MG63 (cell line): ENCODE measurements at regions not wholly inside any gene's neighbourhood (a gene's known extent, or its start where the extent isn't known, plus 50 kb on each side); places are given as distances from the start of the nearest gene placed in this dataset.
"Not testable (repeated sequence)": the region's sequence is repeated elsewhere in the genome, so short reads cannot be mapped to it uniquely, and the experiment has no call there.

ENCODE experiments used
- DNase-seq: peaks from one replicate; pipeline ENCODE4 v3.0.0-alpha.2; 2020
- H3K27me3 ChIP-seq: fragments of 250-450 bp; sonication (Bioruptor Pico); 2 replicates; pipeline ENCODE4 v1.5.1; 2020; ENCODE audit warnings: mild to moderate bottlenecking, moderate library complexity
- H3K36me3 ChIP-seq: fragments of 250-450 bp; sonication (Bioruptor Pico); 2 replicates; pipeline ENCODE4 v1.5.1; 2020; ENCODE audit warnings: mild to moderate bottlenecking, moderate library complexity
- H3K4me3 ChIP-seq: fragments of 250-450 bp; sonication (Bioruptor Pico); 2 replicates; pipeline ENCODE4 v1.5.1; 2020; ENCODE audit warnings: mild to moderate bottlenecking, moderate library complexity
- H3K9me3 ChIP-seq: fragments of 250-450 bp; sonication (Bioruptor Pico); 2 replicates; pipeline ENCODE4 v1.5.1; 2020; ENCODE audit warnings: mild to moderate bottlenecking, moderate library complexity

DNA sequence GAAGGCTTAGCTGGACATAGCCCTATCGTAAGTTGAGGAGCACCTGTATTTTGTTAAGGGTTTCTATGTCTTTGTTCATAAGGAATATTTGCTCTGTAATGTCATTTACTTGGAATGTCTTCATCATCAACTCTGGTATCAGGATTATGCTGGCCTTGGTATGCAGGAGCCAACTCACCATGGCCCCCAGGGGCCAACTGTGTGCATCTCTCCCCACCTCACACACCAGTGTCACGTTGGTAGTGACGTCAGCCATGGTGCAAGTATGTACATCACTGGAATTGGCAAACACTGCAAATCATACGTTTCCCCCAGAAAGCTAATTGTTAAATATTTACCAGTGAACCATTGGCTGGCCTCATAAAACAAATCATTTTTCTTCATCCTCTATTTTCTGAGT is 70.8 kb downstream of the YTHDF1 start:
- no peaks in the 10 kb centered on the region for H3K36me3 ChIP-seq

DNA sequence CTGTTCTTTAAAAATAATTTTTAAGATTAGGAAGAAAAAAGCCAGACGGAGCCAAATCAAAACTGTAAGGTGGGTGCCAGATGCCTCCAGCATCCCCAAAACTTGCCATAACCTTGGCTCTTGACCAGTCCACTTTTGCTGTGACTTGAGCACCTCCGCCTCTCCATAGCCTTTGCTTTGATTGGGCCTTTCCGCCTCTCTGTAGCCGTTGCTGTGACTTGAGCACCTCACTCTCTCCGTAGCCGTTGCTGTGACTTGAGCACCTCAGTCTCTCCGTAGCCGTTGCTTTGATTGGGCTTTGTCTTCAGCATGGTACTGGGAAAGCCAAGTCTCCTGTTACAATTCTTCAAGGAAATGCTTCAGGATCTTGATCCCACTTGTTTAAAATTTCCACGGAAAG is 73.0 kb downstream of the YTHDF1 start:
- Histone ChIP-seq H3K36me3 (no peaks in the 10 kb centered on the region), H3K4me3 (no peak overlapping the region), H3K9me3 (peaks cover 22% of the 10 kb centered on the region), H3K27me3 (peaks cover 80% of the 10 kb centered on the region)
- no peak for DNase-seq

More for the DNA sequence above, 70.8 kb downstream of the YTHDF1 start:
- no peak for DNase-seq
- no peak overlapping the region for H3K4me3 ChIP-seq
- peaks cover 58% of the 10 kb centered on the region for H3K27me3 ChIP-seq
- H3K9me3 ChIP-seq = peaks cover 30% of the 10 kb centered on the region

DNA sequence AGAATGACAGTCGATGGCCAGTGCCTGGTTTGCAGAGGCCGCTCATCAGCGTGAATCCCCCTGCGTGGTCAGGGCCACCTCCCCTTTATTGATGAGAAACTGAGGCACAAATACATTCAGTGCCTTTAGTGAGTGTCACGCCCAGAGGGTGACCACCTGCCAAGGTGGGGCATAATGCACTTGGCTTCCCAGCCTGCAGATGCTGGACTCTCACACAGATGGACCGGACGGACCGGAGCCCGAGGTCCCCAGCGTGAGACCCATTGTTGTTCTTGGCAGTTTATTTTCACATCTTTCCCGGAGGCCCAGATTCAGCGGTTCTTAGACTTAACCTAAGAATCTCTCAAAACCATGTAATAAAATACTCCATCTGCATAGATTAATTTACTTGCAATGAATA is 74.4 kb downstream of the YTHDF1 start:
- Histone ChIP-seq H3K27me3 (peaks cover 80% of the 10 kb centered on the region), H3K9me3 (peaks cover 8% of the 10 kb centered on the region), H3K4me3 (no peak overlapping the region), H3K36me3 (no peaks in the 10 kb centered on the region)
- DNase-seq = no peak

DNA sequence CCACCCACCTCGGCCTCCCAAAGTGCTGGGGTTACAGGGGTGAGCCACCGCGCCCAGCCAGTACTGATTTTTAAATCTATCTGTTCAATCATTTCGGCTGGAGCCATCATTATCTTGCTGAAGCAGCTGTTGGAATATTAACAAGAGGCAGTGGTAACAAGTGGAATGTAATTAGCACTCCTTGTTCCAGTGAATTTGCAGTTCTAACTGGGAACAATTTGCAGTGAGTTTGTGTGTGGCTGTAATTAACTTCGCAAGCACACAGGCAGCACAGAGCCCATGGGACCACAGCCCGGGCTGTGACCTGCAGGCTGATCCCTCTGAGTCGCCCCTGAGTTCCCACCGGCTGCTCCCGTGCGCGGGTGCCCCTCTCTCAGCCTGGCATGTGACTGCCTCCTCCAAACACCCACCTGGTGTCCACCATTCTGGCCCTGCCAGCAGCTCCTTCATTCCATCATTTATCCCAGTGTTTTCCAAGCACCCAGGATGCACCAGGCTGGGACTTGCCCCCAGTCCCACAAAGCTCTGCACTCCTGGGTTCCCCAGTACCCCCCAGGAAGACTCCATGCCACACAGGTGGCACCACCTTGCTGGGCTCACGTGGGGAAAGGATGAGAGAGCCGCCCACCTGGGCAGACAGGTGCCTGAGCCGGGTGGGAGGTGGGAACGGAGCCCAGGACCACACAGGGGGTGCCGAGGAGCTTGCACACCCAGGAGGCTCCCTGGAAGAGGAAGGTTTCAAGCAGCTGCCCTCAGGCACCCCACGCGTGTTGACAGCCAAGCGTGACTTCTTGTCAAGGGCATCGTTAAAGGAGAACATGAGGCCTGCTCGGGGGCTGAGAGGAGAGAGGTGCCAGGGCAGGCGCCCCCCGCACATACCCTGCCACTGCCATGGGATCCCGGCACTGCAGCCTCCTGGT is 75.2 kb downstream of the YTHDF1 start:
- Histone ChIP-seq H3K27me3 (peaks cover 77% of the 10 kb centered on the region), H3K9me3 (peaks cover 2% of the 10 kb centered on the region; the same call in 1 of the 2 replicates), H3K4me3 (no peak overlapping the region), H3K36me3 (no peaks in the 10 kb centered on the region)
- DNase-seq = no peak

DNA sequence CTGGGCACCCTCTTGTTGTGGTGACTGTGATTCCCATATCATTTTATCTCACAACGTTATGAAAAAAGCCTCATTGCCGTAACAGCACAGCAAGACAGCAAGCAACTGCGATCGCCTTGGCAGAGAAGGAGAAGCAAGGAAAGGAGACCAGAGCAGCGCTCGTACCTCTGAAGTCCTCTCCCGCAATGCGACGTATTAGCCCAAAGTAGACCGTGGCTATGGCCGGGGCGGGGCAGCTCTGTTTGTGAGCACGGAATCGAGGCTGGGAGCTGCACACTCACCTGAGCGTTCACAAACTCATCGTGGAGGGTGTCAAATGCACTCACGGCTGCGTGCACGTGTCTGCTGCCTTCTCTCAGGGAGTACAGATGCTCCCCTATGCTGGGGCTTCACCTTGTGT is 76.1 kb downstream of the YTHDF1 start:
- no peak overlapping the region for H3K4me3 ChIP-seq
- H3K27me3 ChIP-seq = peaks cover 68% of the 10 kb centered on the region
- H3K36me3 ChIP-seq = no peaks in the 10 kb centered on the region
- no peak for DNase-seq
- H3K9me3 ChIP-seq = 0 out of 2 replicates have a peak, but pooled peaks cover 2% of the 10 kb centered on the region

DNA sequence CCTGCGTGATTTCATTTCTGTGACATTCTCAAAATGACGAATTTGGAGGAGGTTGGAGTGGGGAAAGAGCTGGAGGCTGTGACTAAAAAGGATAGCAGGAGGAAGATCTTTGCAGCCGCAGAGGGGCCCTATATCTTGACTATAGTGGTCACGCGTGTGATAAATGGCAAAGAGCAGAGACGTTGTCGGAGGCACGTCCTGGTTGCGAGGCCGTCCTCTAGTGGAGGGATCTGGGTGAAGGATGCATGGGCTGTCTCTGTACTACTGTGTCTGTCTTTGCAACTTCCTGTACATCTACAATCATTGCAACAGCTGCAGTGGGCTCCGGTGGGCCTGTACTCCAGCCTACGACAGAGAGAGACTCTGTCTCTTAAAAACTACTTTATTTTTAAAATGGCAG is 76.6 kb downstream of the YTHDF1 start:
- H3K36me3 ChIP-seq = no peaks in the 10 kb centered on the region
- H3K4me3 ChIP-seq = no peak overlapping the region
- no peak for DNase-seq
- H3K27me3 ChIP-seq = peaks cover 65% of the 10 kb centered on the region
- no peaks in the 10 kb centered on the region for H3K9me3 ChIP-seq

DNA sequence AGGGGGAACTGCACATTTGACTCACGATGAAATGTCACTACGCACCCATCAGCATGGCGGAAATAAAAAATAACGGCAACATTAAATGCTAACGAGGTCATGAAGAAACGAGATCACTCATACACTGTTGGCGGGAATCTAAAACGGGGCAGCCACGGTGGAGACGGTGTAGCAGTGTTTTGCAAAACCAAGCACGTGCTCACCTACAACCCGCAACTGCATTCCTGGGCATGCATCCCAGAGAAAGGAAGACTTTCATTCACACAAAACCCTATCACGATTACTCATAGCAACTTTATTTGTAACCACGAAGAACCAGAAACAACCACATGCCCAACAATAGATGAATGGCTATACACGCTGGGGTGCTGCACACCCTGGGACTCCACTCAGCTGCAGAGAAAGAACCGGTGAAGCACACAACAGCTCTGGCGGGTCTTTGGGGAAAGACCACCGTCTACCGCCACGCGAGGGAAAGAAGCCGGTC is 77.0 kb downstream of the YTHDF1 start:
- peak; percentile 56 for DNase-seq
- H3K4me3 ChIP-seq = no peak overlapping the region
- H3K36me3 ChIP-seq = no peaks in the 10 kb centered on the region
- H3K9me3 ChIP-seq = no peaks in the 10 kb centered on the region
- H3K27me3 ChIP-seq = peaks cover 64% of the 10 kb centered on the region

DNA sequence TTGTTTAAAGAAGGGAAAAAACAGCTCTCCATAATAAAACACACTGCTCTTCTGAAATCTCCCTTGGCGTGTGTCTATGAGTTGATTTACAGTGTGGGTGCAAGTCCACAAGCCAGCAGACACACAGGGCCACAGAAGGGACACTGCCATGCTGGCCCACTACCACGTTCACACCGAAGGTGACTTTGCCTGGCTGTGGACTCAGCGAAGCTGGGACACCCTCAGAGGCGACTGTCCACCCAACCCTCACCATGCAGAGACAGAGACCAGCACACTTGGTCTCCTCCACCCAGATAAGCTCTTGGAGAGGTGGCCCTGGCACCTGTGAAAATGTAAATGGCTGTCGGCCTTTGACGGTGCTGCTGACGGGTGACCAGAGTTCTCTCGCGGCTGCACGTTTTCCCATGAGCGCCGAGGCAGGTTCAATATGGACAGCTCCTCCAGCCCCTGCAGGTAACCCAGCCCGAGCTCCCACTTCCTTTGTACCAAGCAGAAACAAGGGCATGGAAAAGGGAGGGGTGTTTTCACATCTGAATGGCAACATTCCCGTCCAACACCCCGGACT is 78.0 kb downstream of the YTHDF1 start:
- no peak for DNase-seq
- Histone ChIP-seq H3K36me3 (no peaks in the 10 kb centered on the region), H3K9me3 (no peaks in the 10 kb centered on the region), H3K27me3 (peaks cover 59% of the 10 kb centered on the region), H3K4me3 (no peak overlapping the region)

- H3K27me3 ChIP-seq = peaks cover 46% of the 10 kb centered on the region
These were observed 79.6 kb downstream of the YTHDF1 start for GRCh38 chr20:63136296-63136695.

GRCh38 chr20:63135411-63135810 is 80.5 kb downstream of the YTHDF1 start:
- no peak for DNase-seq
- Histone ChIP-seq H3K36me3 (no peaks in the 10 kb centered on the region), H3K4me3 (no peak overlapping the region), H3K27me3 (peaks cover 46% of the 10 kb centered on the region), H3K9me3 (no peaks in the 10 kb centered on the region)

More at GRCh38 chr20:63136296-63136695, 79.6 kb downstream of the YTHDF1 start:
- no peak for DNase-seq
- Histone ChIP-seq H3K4me3 (no peak overlapping the region), H3K9me3 (no peaks in the 10 kb centered on the region), H3K36me3 (no peaks in the 10 kb centered on the region)

- peaks cover 45% of the 10 kb centered on the region for H3K27me3 ChIP-seq
- DNase-seq, H3K36me3 ChIP-seq, H3K4me3 ChIP-seq, H3K9me3 ChIP-seq: not testable (repeated sequence)
These were observed 81.1 kb downstream of the YTHDF1 start for GRCh38 chr20:63134711-63135361.

- H3K36me3 ChIP-seq = no peaks in the 10 kb centered on the region
- peaks cover 45% of the 10 kb centered on the region for H3K27me3 ChIP-seq
- no peaks in the 10 kb centered on the region for H3K9me3 ChIP-seq
- no peak overlapping the region for H3K4me3 ChIP-seq
- DNase-seq = no peak
These were observed 81.7 kb downstream of the YTHDF1 start for GRCh38 chr20:63134201-63134612.

DNA sequence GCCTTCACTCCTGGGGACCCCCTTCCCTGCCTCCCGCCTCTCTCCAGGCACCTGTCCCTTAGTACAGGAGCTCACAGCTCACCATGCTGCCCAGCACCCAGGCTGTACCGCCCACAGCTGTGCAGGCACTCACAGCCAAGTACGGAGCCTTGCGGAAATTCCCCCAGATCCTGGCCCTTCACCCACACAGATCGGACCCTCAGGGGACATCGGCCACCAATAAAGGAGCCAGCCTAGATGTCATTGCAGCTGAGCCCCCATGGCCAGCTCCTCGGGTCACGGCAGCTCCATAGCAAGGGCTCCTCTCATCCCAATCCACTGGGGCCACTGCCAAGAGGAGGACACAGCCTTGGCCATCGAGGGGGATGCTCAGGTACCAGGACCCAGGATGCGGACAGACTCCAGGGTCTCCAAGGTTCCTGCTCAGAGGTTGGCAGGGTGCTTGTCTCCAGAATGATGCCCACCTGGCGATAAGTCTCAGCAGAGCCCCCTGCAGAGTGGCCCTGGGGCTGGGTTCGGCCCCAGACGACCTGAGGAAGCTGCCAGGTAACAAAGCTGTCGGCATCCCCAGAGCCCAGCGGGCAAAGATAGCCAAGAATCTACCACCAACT is 82.3 kb downstream of the YTHDF1 start:
- Histone ChIP-seq H3K4me3 (no peak overlapping the region), H3K36me3 (no peaks in the 10 kb centered on the region), H3K27me3 (peaks cover 45% of the 10 kb centered on the region), H3K9me3 (no peaks in the 10 kb centered on the region)
- no peak for DNase-seq

DNA sequence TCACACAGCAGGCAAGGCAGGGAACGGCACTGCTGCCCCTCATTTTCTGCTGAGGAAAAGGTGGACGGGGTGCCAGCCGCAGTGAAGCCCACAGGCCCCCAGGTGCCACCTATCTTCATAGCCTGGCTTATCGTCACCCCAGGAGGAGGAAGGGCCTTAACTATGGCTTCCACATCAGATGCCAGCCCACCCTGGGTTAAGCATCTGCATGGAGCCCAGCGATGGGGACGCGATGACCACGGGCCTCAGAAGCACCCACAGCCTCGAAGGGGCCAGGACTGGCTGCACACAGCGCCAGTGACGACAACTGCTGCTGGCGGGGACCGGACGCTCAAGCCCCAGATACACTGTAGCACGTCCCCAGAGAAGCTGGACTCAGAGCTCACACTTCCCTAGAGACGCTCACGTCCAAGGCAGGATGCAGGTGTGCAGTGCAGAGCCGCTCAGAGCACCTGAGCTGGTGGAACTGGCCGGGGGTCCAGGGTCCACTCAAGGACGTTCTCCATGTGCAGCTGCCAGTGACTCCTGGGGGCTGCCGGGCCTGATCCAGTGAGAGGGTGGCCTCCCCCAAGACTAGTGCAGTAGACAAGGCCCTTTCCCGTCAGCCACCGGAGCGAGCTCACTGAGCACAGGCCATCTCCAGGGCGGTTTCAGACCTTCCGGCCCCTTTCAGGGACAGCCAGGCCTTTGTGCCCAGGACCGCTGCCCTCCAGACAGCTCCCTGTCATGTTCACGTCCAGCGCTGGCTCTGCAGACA is 83.0 kb downstream of the YTHDF1 start:
- Histone ChIP-seq H3K9me3 (no peaks in the 10 kb centered on the region), H3K4me3 (no peak overlapping the region), H3K36me3 (no peaks in the 10 kb centered on the region), H3K27me3 (peaks cover 43% of the 10 kb centered on the region)
- DNase-seq = no peak

GRCh38 chr20:63132131-63132714 is 83.7 kb downstream of the YTHDF1 start:
- no peaks in the 10 kb centered on the region for H3K9me3 ChIP-seq
- H3K4me3 ChIP-seq = no peak overlapping the region
- H3K27me3 ChIP-seq = peaks cover 41% of the 10 kb centered on the region
- no peaks in the 10 kb centered on the region for H3K36me3 ChIP-seq
- DNase-seq = no peak
